ENCODE measurements at regions not wholly inside any gene's neighbourhood (a gene's known extent, or its start where the extent isn't known, plus 50 kb on each side); places are given as distances from the start of the nearest gene placed in this dataset.

DNA sequence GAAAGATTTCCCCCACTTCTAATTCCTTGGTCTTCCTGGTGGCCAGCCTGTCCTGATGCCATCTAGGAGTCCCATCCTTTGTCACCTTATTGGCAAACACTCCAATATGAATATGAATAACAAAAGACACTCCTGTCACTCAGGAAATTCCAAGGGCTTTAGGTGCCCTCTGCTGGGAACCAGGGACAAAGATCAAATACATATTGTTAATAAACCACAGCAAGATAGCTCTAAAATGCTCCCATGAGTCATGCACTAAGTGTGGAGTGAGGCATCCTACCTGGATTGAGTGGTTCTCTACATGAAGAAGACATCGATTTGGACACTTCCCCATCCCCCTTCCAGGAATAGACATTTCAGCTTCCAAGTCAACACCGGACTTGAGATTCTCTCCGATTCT lies 823.6 kb downstream of the TBC1D22A start:
- ATAC-seq, result no peak
- Mint-ChIP-seq H3K9me3 (peaks cover 12% of the 10 kb centered on the region), H3K27me3 (ENCODE audit: low read depth) (no peaks in the 10 kb centered on the region), H3K4me1 (ENCODE audit: low read depth) (no peaks in the 10 kb centered on the region), H3K36me3 (ENCODE audit: insufficient read depth) (no peaks in the 10 kb centered on the region), H3K4me3 (no peak overlapping the region)
- DNase-seq, result no peak

DNA sequence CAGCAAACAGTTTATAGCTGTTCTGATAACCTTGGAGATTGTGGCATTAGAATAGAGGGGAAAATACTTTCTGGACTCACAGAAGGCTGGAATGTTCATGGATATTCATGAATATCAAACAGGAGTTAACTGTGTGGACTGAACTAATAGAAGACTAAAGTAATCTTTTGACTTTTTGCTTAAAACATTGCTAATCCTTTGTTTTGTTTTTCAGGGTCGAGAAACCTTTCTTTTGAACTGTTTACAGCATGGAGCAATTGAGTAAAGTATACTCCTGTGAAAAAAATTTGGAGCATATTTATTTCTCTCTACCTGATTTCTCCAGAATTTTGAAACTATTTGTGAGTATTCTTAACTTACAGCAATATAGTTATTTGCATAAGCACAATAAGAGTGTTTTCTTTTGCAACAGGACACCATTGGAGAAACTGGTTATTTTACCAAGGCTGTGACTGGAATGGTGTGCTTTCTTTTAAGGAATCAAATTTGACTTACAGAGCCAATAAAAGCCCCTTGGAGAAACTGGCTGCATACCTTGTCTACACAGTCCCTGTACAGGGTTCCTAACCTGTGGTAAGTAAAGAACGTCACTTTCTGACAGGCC lies 821.6 kb downstream of the TBC1D22A start:
- peaks cover 12% of the 10 kb centered on the region for H3K9me3 Mint-ChIP-seq
- no peaks in the 10 kb centered on the region for H3K36me3 Mint-ChIP-seq (ENCODE audit: insufficient read depth)
- H3K4me3 Mint-ChIP-seq, result no peak overlapping the region
- no peaks in the 10 kb centered on the region for H3K27me3 Mint-ChIP-seq (ENCODE audit: low read depth)
- DNase-seq, result no peak
- ATAC-seq, result no peak
- H3K4me1 Mint-ChIP-seq (ENCODE audit: low read depth), result no peaks in the 10 kb centered on the region

DNA sequence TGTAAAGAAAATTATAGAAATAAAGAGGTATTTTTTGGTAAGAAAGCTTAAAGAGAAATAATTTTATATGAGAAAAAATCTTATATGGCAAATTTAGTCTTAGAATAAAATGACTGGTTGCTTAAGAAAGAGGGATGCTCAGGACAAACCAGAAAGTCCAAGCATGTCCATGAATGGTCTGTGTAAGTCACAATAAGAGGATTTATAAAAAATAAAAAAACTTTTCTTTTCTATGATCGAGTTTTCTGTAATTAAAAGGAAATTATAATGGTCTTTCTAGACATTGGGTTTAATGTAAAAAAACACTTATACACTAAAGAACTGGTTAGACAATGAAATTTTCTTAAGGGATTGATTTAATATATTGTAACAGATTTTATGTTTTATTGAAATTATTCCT lies 819.6 kb downstream of the TBC1D22A start:
- Mint-ChIP-seq H3K27me3 (ENCODE audit: low read depth) (no peaks in the 10 kb centered on the region), H3K4me1 (ENCODE audit: low read depth) (no peaks in the 10 kb centered on the region), H3K36me3 (ENCODE audit: insufficient read depth) (no peaks in the 10 kb centered on the region), H3K4me3 (no peak overlapping the region), H3K9me3 (peaks cover 12% of the 10 kb centered on the region)
- DNase-seq (no peak), ATAC-seq (no peak)

DNA sequence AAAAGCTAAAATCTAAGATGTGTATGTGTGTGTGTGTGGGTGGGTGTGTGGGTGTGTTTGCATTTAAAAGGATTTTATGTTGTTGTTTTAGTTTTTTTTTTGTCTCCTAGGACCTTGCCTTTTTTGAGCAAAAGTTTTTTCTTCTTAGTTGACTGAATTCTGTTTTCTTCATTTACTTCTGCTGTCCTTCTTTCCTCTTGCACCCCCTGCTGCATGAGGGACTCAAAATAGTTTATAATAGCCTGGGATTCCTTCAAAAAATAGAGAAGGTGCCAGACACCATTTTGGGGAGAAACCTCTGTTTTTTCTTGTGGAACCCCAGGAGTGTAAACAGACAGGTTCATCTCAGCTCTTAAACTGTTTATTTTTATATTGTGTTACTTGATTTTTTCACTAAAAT lies 817.7 kb downstream of the TBC1D22A start:
- Mint-ChIP-seq H3K4me3 (no peak overlapping the region), H3K9me3 (peaks cover 11% of the 10 kb centered on the region), H3K36me3 (ENCODE audit: insufficient read depth) (no peaks in the 10 kb centered on the region), H3K4me1 (ENCODE audit: low read depth) (no peaks in the 10 kb centered on the region), H3K27me3 (ENCODE audit: low read depth) (peaks cover 6% of the 10 kb centered on the region)
- no peak for DNase-seq
- no peak for ATAC-seq

DNA sequence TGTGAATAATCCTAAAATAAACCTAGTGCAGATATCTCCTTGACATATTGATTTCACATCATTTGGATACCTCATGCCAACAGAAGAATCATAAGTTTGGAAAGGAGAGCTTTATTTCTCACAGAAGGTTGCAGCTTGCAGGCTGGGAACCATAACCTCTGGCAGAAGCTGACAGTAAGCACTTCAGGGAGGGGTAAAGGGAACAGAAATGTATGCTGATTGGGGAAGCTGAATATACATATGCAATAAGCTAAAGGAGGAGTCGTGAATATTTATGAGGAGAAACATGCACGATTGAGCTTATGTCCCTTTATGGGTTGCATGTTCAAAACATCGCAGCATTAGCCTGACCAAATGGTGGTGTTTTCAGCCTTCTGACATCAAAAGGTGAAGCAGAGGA lies 814.5 kb downstream of the TBC1D22A start:
- DNase-seq (no peak), ATAC-seq (no peak)
- Mint-ChIP-seq H3K9me3 (no peaks in the 10 kb centered on the region), H3K4me1 (ENCODE audit: low read depth) (no peaks in the 10 kb centered on the region), H3K27me3 (ENCODE audit: low read depth) (peaks cover 6% of the 10 kb centered on the region), H3K36me3 (ENCODE audit: insufficient read depth) (no peaks in the 10 kb centered on the region), H3K4me3 (no peak overlapping the region)

DNA sequence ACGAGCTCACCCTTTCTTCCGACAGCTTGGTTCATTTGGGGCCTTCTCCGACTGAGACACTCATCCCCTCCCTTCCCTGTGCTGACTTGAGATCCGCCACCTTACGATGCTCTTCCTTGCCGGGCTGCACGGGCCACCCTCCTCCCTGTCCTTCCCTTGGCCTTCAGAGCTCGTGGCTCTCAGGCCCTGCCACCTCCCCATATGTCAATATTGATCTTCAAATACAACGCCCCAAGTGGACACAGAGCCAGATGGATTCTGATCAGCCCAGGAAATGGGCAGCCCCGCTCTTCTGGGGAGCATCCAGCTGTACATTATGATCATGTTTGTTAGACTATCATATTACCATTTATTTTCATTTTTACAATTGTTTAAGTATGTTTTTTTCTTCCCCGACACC lies 812.8 kb downstream of the TBC1D22A start:
- no peaks in the 10 kb centered on the region for H3K9me3 Mint-ChIP-seq
- H3K36me3 Mint-ChIP-seq (ENCODE audit: insufficient read depth), result no peaks in the 10 kb centered on the region
- ATAC-seq, result no peak
- H3K4me3 Mint-ChIP-seq, result no peak overlapping the region
- DNase-seq, result no peak
- H3K27me3 Mint-ChIP-seq (ENCODE audit: low read depth), result peaks cover 6% of the 10 kb centered on the region
- no peaks in the 10 kb centered on the region for H3K4me1 Mint-ChIP-seq (ENCODE audit: low read depth)

DNA sequence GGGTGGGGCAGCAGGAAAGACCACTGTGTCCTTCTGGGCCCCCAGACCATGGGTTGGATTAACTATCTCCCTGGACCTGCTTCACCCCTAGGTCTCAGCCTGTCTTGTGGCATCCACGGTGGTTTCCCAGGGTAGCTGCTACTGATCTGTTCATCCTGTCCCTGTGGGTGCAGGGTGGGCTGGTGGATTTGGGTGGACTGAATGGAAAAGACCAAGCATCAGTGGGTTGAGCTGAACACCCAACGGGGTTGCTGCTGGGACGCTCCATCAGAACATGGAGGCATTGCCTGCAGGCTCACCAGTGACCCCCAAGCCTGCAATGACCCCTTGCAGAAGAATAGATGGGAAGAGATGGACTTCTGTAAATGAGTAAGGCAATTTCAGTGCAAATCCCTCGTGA lies 812.1 kb downstream of the TBC1D22A start:
- no peak for DNase-seq
- no peaks in the 10 kb centered on the region for H3K4me1 Mint-ChIP-seq (ENCODE audit: low read depth)
- H3K4me3 Mint-ChIP-seq, result no peak overlapping the region
- H3K27me3 Mint-ChIP-seq (ENCODE audit: low read depth), result peaks cover 6% of the 10 kb centered on the region
- H3K9me3 Mint-ChIP-seq, result no peaks in the 10 kb centered on the region
- no peaks in the 10 kb centered on the region for H3K36me3 Mint-ChIP-seq (ENCODE audit: insufficient read depth)
- no peak for ATAC-seq

DNA sequence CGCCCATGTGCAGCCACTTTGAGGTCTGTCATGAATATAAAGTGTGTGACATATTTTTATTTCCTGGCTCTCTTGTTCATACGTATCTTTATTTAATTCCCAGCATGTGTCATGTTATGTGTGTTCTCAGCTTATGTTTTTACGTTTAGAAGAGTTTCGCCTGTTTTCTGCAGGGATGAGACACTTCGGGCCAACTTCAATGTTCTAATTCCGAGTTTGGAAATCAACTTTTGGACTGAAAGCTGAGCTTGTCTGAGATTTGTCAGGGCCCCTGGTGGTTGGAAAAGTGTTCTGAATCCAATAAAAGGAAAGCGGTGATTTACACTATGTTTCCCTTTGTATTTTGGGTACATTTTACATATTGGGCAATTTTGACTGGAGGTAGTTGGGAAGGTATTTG lies 810.7 kb downstream of the TBC1D22A start:
- H3K4me1 Mint-ChIP-seq (ENCODE audit: low read depth), result no peaks in the 10 kb centered on the region
- H3K27me3 Mint-ChIP-seq (ENCODE audit: low read depth), result peaks cover 6% of the 10 kb centered on the region
- ATAC-seq (no peak), DNase-seq (no peak)
- H3K9me3 Mint-ChIP-seq, result no peaks in the 10 kb centered on the region
- no peak overlapping the region for H3K4me3 Mint-ChIP-seq
- H3K36me3 Mint-ChIP-seq (ENCODE audit: insufficient read depth), result no peaks in the 10 kb centered on the region

DNA sequence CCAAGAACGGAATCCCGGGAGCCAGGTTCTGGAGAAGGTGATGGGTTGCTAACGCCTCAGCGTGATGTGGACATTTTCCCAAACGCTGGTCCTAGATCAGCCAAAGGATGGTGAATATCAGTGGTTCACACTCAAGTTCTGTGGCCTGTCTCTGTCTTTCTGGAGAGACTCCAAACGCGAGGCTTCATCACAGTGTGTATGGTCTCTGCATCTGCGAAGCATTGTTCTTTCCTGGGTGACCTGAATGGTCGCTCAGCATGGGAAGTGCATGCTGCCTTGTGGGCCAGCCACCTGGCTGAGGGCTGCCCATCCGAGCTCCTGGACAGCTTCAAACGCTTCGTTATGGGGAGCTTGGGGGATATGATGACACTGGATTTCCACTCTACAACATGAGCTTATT lies 810.0 kb downstream of the TBC1D22A start:
- DNase-seq (no peak), ATAC-seq (no peak)
- Mint-ChIP-seq H3K4me3 (no peak overlapping the region), H3K4me1 (ENCODE audit: low read depth) (no peaks in the 10 kb centered on the region), H3K27me3 (ENCODE audit: low read depth) (peaks cover 6% of the 10 kb centered on the region), H3K36me3 (ENCODE audit: insufficient read depth) (no peaks in the 10 kb centered on the region), H3K9me3 (no peaks in the 10 kb centered on the region)

DNA sequence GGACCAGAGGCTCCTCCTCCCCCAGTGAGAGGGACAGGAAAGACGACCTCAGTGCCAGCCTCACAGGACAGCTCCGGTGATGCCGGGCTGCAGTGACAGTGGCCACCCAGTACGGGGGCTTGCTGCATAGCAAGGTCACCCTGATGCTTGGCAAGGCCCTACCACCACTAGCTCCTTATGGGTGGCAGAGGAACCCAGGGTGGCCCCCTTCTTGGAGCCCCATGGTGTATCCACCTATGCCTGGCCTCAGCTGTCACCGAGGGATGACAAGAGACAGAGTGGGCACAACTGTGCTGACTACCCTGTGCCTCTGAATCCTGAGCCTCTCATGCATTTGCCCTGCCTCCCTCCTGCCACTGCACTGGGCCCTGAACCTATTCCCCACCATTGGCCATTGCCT lies 809.2 kb downstream of the TBC1D22A start:
- Mint-ChIP-seq H3K4me3 (no peak overlapping the region), H3K4me1 (ENCODE audit: low read depth) (no peaks in the 10 kb centered on the region), H3K9me3 (no peaks in the 10 kb centered on the region), H3K36me3 (ENCODE audit: insufficient read depth) (no peaks in the 10 kb centered on the region), H3K27me3 (ENCODE audit: low read depth) (peaks cover 6% of the 10 kb centered on the region)
- DNase-seq (no peak), ATAC-seq (no peak)

DNA sequence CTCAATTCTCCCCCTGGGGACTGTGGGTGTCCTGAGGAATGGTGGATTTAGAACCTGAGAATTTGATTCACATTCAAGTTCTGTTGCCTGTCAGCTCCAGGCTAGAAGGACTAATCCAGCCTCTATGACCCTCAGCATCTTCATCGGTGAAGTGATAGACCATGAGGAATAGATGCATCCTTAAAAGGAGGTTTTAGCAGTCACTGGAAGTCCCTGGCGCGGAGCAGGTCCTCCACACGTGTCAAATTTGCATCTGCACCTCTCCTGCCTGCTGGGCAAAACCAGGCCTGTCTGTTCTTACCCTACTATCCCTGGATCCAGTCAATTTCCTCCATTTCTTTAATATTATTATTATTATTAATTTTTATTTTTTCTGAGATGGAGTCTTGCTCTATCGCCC lies 808.4 kb downstream of the TBC1D22A start:
- Mint-ChIP-seq H3K27me3 (ENCODE audit: low read depth) (peaks cover 6% of the 10 kb centered on the region), H3K4me1 (ENCODE audit: low read depth) (no peaks in the 10 kb centered on the region), H3K36me3 (ENCODE audit: insufficient read depth) (no peaks in the 10 kb centered on the region), H3K4me3 (no peak overlapping the region), H3K9me3 (no peaks in the 10 kb centered on the region)
- no peak for DNase-seq
- no peak for ATAC-seq

DNA sequence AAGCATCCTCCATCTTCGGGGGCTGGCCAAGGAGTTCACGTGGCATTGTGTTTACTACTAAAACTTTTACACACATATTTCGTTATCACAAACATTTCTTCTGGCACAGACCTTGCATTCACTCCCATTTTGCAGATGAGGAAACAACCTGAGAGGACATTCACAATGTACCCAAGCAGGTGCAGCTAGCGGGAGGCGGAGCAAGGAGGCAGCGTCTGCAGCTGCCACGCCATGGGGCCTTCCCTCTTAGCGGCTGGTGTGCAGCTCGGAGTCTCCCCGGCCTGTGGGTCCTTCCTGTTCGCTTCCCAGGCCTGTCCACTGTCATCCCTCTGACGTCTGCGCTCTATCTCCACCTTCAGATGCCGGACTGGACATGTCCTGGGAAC lies 807.8 kb downstream of the TBC1D22A start:
- Mint-ChIP-seq H3K27me3 (ENCODE audit: low read depth) (peaks cover under 1% of the 10 kb centered on the region), H3K4me3 (no peak overlapping the region), H3K36me3 (ENCODE audit: insufficient read depth) (no peaks in the 10 kb centered on the region), H3K9me3 (no peaks in the 10 kb centered on the region), H3K4me1 (ENCODE audit: low read depth) (no peaks in the 10 kb centered on the region)
- DNase-seq (no peak), ATAC-seq (no peak)

DNA sequence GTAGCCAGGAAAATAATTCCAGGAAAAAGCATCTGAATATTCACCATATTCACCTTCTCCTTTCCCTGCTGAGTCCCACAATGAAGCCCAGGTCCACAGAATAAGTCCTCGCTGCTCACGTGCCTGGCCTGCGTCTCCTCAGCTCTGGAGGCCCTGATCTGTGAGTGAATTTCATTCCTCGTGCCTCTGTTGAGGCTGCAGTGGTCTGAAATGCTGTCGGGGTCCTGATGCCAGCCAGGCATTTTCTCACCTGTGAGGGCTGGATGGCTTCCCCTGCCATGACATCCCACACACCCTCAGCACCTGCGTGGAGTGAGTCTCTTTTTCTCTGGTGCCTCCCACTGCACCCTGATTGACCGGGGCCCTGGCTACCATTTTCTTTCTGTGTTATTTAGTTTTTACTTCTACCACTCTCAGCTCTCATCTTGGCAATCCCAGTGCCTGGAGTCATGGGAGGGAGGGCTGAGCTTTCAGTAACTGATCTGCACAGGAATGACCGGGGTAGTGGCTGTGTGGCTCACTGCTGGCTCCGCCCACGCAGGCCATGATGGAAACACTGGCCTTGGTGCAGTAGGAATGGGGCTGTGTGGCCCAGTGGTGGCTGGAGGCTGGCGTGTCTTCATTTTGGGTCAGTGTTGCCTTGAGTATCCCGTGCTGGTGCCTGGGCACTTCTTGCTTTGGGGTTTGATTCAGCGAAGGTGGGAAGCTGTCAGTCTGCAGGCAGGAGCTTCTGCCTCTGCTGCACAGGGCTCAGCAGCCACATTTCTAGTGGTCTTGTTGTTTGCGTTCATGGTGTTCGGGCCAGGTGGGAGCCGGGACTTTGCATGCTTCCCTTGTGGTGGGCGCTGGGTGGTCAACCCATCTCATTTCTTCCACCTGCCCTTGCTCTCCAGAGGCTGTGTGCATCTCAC lies 807.2 kb downstream of the TBC1D22A start:
- H3K4me3 Mint-ChIP-seq, result no peak overlapping the region
- DNase-seq (no peak), ATAC-seq (no peak)
- H3K4me1 Mint-ChIP-seq (ENCODE audit: low read depth), result no peaks in the 10 kb centered on the region
- no peaks in the 10 kb centered on the region for H3K36me3 Mint-ChIP-seq (ENCODE audit: insufficient read depth)
- no peaks in the 10 kb centered on the region for H3K27me3 Mint-ChIP-seq (ENCODE audit: low read depth)
- no peaks in the 10 kb centered on the region for H3K9me3 Mint-ChIP-seq

DNA sequence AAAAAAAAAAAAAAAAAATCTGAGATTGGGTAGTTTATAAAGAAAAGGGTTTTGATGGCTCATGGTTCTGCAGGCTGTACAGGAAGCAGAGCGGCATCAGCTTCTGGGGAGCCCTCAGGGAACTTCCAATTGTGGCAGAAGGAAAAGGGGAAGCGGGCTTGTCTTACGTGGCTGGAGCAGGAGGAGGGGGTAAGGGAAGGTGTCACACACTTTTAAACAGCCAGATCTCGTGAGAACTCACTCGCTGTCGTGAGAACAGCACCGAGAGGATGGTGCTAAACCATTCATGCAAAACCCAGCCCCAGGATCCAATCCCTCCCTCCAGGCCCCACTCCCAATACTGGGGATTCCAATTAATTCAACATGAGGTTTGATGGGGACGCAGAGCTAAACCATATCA lies 806.2 kb downstream of the TBC1D22A start:
- no peaks in the 10 kb centered on the region for H3K4me1 Mint-ChIP-seq (ENCODE audit: low read depth)
- DNase-seq, result no peak
- H3K9me3 Mint-ChIP-seq, result no peaks in the 10 kb centered on the region

More for the DNA sequence above, 806.2 kb downstream of the TBC1D22A start:
- Mint-ChIP-seq H3K36me3 (ENCODE audit: insufficient read depth) (no peaks in the 10 kb centered on the region), H3K27me3 (ENCODE audit: low read depth) (no peaks in the 10 kb centered on the region), H3K4me3 (no peak overlapping the region)
- ATAC-seq, result no peak
